Endothelial cell (in vitro differentiated cells): ENCODE measurements at regions not wholly inside any gene's neighbourhood (a gene's known extent, or its start where the extent isn't known, plus 50 kb on each side); places are given as distances from the start of the nearest gene placed in this dataset.

ENCODE experiments used
- DNase-seq: peaks from one replicate; pipeline ENCODE4 v3.0.0; 2021; ENCODE audit warnings: low spot score
- H3K27ac Mint-ChIP-seq: one replicate; pipeline ENCODE4 v1.8.0; 2021; ENCODE audit warnings: mixed read lengths, inconsistent platforms; ENCODE audit not compliant: unreplicated experiment
- H3K27me3 Mint-ChIP-seq: one replicate; pipeline ENCODE4 v1.8.0; 2021; ENCODE audit warnings: mild to moderate bottlenecking, moderate library complexity, mixed read lengths, inconsistent platforms; ENCODE audit not compliant: unreplicated experiment
- H3K36me3 Mint-ChIP-seq: one replicate; pipeline ENCODE4 v1.8.0; 2021; ENCODE audit warnings: mild to moderate bottlenecking, low read depth, mixed read lengths, inconsistent platforms; ENCODE audit not compliant: unreplicated experiment
- H3K4me1 Mint-ChIP-seq: one replicate; pipeline ENCODE4 v1.8.0; 2021; ENCODE audit warnings: mild to moderate bottlenecking, mixed read lengths, inconsistent platforms; ENCODE audit not compliant: unreplicated experiment
- H3K4me3 Mint-ChIP-seq: one replicate; pipeline ENCODE4 v1.8.0; 2021; ENCODE audit warnings: mild to moderate bottlenecking, mixed read lengths, inconsistent platforms; ENCODE audit not compliant: unreplicated experiment
- H3K9me3 Mint-ChIP-seq: one replicate; pipeline ENCODE4 v1.8.0; 2021; ENCODE audit warnings: mixed read lengths, inconsistent platforms; ENCODE audit not compliant: unreplicated experiment
- TF ChIP-seq, protein P1 (sequence below): fragments of 200-600 bp; sonication (generic); IDR thresholded peaks from one replicate; pipeline ENCODE4 v1.5.0; 2021; ENCODE audit warnings: antibody characterized with exemption; ENCODE audit not compliant: unreplicated experiment

DNA sequence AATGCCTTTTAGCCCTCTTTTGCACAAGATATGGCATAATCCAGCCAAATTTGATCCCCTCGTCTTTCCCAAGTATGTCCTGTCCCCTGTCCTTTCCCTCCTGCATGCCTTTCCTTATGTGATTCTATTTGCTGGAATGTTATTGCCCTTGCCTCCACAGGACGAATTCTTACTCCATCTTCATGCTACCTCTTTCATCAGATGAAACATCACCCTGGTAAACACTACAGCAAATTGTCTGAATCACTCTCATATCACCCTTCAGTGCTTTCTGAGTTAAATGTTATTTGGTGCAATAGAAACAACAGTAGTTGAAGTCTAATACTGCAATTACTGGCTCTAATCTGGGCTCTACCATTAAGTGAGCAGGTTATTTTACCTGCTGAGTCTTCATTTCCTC is 52.2 kb upstream of the FAT1 start:
- Mint-ChIP-seq H3K4me1 (peaks cover 2% of the 10 kb centered on the region), H3K27me3 (no peaks in the 10 kb centered on the region), H3K27ac (no peak overlapping the region), H3K9me3 (no peaks in the 10 kb centered on the region), H3K36me3 (no peaks in the 10 kb centered on the region), H3K4me3 (no peak overlapping the region)
- TF ChIP-seq, protein P1, sequence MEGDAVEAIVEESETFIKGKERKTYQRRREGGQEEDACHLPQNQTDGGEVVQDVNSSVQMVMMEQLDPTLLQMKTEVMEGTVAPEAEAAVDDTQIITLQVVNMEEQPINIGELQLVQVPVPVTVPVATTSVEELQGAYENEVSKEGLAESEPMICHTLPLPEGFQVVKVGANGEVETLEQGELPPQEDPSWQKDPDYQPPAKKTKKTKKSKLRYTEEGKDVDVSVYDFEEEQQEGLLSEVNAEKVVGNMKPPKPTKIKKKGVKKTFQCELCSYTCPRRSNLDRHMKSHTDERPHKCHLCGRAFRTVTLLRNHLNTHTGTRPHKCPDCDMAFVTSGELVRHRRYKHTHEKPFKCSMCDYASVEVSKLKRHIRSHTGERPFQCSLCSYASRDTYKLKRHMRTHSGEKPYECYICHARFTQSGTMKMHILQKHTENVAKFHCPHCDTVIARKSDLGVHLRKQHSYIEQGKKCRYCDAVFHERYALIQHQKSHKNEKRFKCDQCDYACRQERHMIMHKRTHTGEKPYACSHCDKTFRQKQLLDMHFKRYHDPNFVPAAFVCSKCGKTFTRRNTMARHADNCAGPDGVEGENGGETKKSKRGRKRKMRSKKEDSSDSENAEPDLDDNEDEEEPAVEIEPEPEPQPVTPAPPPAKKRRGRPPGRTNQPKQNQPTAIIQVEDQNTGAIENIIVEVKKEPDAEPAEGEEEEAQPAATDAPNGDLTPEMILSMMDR, result no peak
- no peak for DNase-seq

DNA sequence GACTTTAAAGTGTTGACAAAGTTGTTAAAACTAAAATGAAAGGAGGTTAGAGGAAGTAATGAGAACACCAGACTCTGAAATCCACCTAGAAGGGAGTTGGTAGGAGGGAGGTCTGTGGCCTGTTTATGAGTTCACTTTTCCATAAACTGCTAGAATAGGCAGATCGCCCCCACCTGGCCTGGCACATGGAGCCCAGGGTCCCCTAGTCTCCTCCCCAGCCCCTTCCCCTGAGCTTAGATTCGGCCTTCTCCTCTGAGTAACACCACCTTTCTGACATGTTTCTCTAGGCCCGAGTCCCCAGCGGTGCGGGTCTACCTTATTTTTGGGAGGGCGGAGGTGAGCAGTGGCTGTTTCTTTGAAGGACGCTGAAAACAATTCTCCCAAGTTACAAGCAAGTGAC is 54.5 kb upstream of the FAT1 start:
- Mint-ChIP-seq H3K36me3 (no peaks in the 10 kb centered on the region), H3K27me3 (no peaks in the 10 kb centered on the region), H3K27ac (no peak overlapping the region), H3K4me3 (no peak overlapping the region), H3K4me1 (peaks cover 4% of the 10 kb centered on the region), H3K9me3 (no peaks in the 10 kb centered on the region)
- no peak for DNase-seq
- TF ChIP-seq, protein P1, result no peak

DNA sequence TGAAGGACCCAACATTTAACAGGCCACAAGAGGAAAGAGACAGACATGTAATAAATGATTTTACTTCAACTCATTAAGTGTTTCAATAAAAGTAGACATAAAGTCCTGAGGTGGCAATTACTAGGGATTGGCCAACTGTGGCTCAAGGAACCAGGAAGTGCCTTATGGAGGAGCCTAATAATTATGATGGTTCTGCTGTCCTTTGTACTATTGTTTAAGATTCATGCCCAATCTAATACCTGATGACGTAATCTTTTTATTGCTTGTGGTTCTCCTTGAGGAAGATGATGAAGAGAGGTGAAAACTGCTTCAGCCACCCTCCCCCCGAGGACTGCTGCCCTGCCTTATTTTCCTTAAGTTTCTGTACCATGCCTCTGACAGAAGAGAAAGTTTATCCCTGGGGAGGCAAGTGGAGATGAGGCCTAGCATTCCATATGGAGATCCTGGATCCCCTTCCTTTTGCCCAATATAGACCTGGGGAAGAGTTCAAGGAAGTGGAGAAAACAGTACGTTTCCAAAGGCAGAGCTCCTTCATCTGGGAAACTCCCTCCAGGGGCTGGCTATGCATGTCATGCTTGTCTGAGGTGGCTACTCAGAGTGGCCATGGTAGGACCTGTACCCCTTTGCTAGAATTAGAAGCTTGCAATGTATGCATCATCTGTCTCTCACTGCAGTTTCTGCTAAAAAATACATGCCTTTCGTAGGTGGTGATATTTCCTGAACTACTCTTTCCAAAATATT is 56.8 kb upstream of the FAT1 start:
- Mint-ChIP-seq H3K36me3 (no peaks in the 10 kb centered on the region), H3K4me3 (no peak overlapping the region), H3K27ac (no peak overlapping the region), H3K9me3 (no peaks in the 10 kb centered on the region), H3K4me1 (peaks cover 4% of the 10 kb centered on the region), H3K27me3 (no peaks in the 10 kb centered on the region)
- DNase-seq, result no peak
- TF ChIP-seq, protein P1, result no peak

DNA sequence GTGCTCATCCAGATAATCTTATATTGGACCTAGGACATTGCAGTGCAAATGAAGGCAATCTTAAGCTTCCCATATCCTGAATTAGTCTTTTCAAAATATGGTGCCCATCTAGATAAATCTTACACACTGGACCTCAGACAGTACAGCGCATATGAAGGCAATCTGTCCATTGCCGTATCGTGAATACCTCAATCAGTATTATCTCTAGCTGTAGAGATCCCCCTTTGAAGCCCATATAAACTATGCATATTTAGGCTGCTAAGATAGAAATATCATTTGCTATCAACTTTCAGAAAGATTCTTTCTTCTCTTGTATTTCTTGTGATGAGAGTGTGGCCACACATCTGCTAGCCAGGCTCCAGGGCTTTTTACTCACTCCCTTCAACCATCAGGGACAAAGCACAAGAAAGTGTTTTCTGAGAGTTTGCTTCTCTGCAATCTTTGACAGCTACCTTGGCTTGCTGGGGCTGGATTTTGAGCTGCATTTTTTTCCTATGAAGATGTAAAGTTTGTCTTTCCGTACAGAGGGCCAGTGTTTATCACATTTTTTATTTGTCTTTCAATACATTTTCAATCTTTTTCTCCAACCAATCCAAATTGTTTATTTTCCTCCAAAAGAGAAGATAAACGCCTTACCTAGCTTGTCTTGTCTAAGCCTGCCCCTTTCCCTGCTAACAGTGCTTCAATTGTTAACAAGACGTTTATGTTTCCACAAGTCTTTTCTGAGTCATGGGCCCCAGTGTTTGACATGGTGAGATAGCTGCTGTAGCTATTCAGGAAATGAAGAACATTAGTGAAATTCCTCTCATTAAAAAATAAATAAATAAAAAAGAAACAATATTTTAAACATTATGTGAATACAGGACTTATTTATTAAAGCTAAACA is 57.6 kb upstream of the FAT1 start:
- Mint-ChIP-seq H3K27ac (no peak overlapping the region), H3K4me3 (no peak overlapping the region), H3K9me3 (no peaks in the 10 kb centered on the region)

More for the DNA sequence above, 57.6 kb upstream of the FAT1 start:
- no peaks in the 10 kb centered on the region for H3K36me3 Mint-ChIP-seq
- H3K27me3 Mint-ChIP-seq, result no peaks in the 10 kb centered on the region
- H3K4me1 Mint-ChIP-seq, result peaks cover 4% of the 10 kb centered on the region
- TF ChIP-seq, protein P1, result no peak
- no peak for DNase-seq
